GM18909 (cell line): ENCODE measurements at regions not wholly inside any gene's neighbourhood (a gene's known extent, or its start where the extent isn't known, plus 50 kb on each side); places are given as distances from the start of the nearest gene placed in this dataset.

Source experiments
- ATAC-seq: cut with Tn5 transposase; IDR thresholded peaks from one replicate; pipeline ENCODE4 v1.9.1; 2021; ENCODE audit warnings: mild to moderate bottlenecking; ENCODE audit not compliant: unreplicated experiment, poor library complexity

GRCh38 chr10:10831085-10831484 lies 186.6 kb upstream of the CELF2 start:
- no peak for ATAC-seq

- no peak for ATAC-seq
Observed at GRCh38 chr10:10833955-10834354, 183.7 kb upstream of the CELF2 start.

DNA sequence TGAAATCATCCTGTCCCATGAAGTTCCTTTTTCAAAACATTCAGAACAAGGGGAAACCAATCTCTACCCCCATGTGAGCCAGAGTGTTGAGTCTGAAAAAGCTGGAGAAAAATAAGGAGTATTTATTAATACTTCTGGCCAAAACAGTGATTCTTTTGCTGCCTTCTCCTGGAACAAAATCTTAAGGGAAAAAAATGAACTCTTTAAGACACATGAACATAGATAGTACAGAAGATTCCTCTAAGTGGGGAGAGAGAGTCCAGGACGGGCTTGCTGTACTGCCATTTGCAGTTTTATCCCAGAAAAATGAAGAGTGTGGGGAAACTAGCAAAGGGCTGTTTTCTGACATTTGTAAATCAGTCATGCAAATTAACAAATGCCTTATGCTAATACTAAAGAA lies 173.4 kb upstream of the CELF2 start:
- ATAC-seq: no peak

DNA sequence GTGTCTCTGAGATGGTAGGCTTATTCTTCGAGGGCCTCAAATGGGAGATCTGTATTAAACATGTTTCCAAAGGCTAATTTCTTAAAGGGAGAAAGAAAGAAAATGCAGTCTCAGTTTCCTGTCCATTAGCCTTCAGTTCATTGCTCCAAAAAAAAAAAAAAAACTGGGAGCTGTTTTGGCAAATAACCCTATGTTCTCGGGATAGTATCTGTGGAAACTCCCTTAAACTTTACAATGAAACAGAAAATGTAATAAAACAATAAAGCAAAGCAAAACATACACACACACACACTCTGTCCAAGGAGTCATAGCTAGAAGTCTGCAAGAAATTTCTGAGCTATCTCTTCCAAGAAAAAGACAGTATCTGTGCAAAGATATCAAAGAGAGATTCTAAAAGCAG lies 172.5 kb upstream of the CELF2 start:
- no peak for ATAC-seq

- no peak for ATAC-seq
Observed at GRCh38 chr10:10845826-10846503, 171.7 kb upstream of the CELF2 start.

- no peak for ATAC-seq
Observed at GRCh38 chr10:10846504-10846900, 171.2 kb upstream of the CELF2 start.

GRCh38 chr10:10847387-10847786 lies 170.3 kb upstream of the CELF2 start:
- ATAC-seq: no peak

DNA sequence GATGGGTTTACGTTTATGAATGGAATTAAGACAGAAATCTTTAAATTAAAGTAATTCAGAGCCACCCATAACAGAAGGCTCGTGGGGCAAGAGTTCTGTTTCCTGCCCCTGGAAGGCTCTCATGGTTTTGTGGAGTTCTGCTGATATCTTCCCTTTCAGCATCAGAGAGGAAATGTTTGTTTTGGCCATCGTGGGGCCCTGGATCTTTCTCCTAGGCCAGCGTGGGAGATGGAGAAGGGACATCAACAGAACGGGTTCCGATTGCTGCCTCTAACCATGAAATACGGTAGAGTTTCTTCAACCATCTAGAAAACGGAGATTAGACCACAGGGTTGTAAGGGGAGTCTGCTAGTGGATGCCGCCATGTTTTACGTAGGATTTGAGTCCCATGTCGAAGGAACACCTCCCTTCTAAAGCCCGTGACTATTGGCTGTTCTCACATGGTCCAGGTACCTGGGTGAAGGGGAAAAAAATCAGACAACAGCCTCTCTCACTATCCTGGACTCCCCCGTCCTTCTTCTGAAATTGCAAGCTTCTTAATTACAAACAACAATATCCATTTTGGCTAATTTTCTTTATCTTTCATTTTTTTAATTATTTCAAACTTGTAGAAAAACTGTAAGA lies 169.1 kb upstream of the CELF2 start:
- no peak for ATAC-seq

GRCh38 chr10:10849306-10849705 lies 168.4 kb upstream of the CELF2 start:
- ATAC-seq: no peak

- no peak for ATAC-seq
Observed at GRCh38 chr10:10850214-10850613, 167.5 kb upstream of the CELF2 start.

GRCh38 chr10:10852464-10852863 lies 165.2 kb upstream of the CELF2 start:
- ATAC-seq: no peak

DNA sequence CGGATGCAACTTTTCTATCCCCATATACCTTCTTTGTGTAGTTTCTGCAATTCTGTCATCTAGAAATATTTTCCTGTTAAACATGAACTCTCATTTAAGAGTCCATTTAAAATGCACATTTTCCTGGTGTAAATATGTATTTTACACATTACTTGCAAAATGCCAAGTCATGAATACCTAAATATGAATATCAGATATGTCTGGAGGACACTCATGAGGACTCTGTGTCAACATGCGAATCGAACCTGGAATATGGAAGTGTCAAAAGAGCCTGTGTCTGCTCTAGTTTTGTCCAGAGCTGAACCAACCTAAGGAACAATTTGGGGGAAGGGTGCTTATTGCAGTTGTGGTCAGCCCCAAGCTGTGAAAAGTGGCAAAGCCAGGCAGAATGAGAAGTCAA lies 163.7 kb upstream of the CELF2 start:
- no peak for ATAC-seq

DNA sequence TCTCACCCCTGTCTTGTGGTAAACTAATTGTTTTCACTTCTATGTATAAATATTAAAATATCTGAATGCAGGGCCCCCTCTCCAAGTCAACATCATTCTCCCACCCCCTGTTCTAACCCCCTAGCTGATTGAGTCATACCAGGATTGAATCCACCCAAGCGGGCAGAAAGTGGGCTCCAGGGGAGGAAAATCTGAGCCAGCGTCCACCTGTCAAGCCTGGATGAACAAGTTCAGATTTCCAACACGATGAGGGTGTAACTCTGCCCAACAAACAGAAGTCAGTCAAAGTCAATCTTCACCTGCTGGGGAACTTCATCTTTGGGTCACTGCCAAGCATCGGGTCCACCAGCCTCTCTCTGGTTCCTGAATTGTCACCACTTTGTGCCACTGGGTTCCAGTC lies 162.9 kb upstream of the CELF2 start:
- peak; percentile 4 for ATAC-seq

- peak; percentile 65 for ATAC-seq
Observed at GRCh38 chr10:10855151-10855581, 162.5 kb upstream of the CELF2 start.

- ATAC-seq: no peak
Observed at GRCh38 chr10:10860455-10860976, 157.2 kb upstream of the CELF2 start.

DNA sequence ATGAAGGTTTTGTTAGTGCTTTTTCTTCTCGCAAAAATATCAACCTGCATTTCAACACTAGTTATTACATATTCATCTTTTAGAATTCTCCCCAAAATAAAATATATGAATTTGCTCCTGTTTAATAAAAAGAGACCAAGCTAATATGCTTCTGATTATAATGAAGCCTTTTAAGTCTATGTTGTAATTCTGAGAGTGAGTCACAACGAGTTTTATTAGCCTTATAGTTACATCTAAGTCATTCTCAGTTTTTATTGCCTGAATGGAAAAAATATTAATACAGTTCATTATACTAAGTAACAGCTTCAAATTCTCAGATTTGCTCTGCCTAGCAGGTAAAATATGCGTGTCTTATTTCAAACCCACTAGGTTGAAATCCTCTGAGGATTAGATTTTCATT lies 152.4 kb upstream of the CELF2 start:
- no peak for ATAC-seq

- no peak for ATAC-seq
Observed at GRCh38 chr10:10865913-10866312, 151.8 kb upstream of the CELF2 start.

GRCh38 chr10:10869592-10869991 lies 148.1 kb upstream of the CELF2 start:
- ATAC-seq: peak; percentile 92

GRCh38 chr10:10870523-10871241 lies 147.0 kb upstream of the CELF2 start:
- peak; percentile 61 for ATAC-seq

DNA sequence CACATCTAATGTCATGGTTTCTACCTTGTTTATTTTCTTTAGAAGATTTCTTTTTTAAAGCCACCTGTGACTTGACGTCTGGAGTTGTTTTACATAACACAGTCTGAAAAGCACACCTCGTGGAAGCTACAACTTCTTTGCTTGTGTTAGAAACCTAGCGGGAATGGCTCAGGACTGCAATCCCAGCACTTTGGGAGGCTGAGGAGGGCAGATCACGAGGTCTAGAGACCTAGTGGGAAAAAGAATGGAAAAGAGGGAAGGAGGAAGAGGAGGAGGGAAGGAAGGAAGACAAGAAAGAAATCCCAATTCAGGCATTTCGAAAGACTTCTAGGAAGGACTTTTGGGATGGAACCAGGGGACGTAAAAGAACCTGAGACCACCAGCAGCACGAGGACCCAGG lies 146.3 kb upstream of the CELF2 start:
- ATAC-seq: no peak

GRCh38 chr10:10872035-10872673 lies 145.5 kb upstream of the CELF2 start:
- ATAC-seq: no peak
